HEK293T (cell line): ENCODE measurements at regions not wholly inside any gene's neighbourhood (a gene's known extent, or its start where the extent isn't known, plus 50 kb on each side); places are given as distances from the start of the nearest gene placed in this dataset.

ENCODE experiments used
- CTCF ChIA-PET: fragments of 350-600 bp; formaldehyde crosslinking; extraction: SDS; loops from one replicate; lab custom pipeline; 2021; ENCODE audit warnings: antibody characterized with exemption, inconsistent platforms; lab: Yijun Ruan, JAX
- POLR2A ChIA-PET: fragments of 350-600 bp; formaldehyde crosslinking; extraction: SDS; loops from one replicate; lab custom pipeline; 2020; ENCODE audit warnings: antibody characterized with exemption, inconsistent platforms; lab: Yijun Ruan, JAX
- DNase-seq: peaks from one replicate; pipeline ENCODE4 v3.0.0; 2012; ENCODE audit warnings: mixed read lengths; ENCODE audit errors: extremely low spot score
- ARNT ChIP-seq: fragments of 450-650 bp; IDR thresholded peaks from 2 replicates; pipeline ENCODE4 v1.6.1; 2017; ENCODE audit warnings: mild to moderate bottlenecking
- BHLHE40 ChIP-seq: fragments of 450-650 bp; IDR thresholded peaks from 2 replicates; pipeline ENCODE4 v1.6.1; 2016; ENCODE audit warnings: mild to moderate bottlenecking, moderate library complexity, borderline replicate concordance
- CTBP1 ChIP-seq: fragments of 450-650 bp; IDR thresholded peaks from 2 replicates; pipeline ENCODE4 v1.6.1; 2016; ENCODE audit warnings: borderline replicate concordance
- ELF4 ChIP-seq: fragments of 450-650 bp; IDR thresholded peaks from 2 replicates; pipeline ENCODE4 v1.6.1; 2017; ENCODE audit warnings: antibody characterized with exemption
- FOXA1 ChIP-seq: fragments of 450-650 bp; IDR thresholded peaks from 2 replicates; pipeline ENCODE4 v1.6.1; 2016; ENCODE audit warnings: mild to moderate bottlenecking
- FOXK2 ChIP-seq: fragments of 450-650 bp; IDR thresholded peaks from 2 replicates; pipeline ENCODE4 v1.6.1; 2016; ENCODE audit warnings: mild to moderate bottlenecking
- FOXM1 ChIP-seq: fragments of 450-650 bp; IDR thresholded peaks from 2 replicates; pipeline ENCODE4 v1.6.1; 2017; ENCODE audit warnings: mild to moderate bottlenecking, borderline replicate concordance
- HDGF ChIP-seq: fragments of 450-650 bp; IDR thresholded peaks from 2 replicates; pipeline ENCODE4 v1.6.1; 2017; ENCODE audit warnings: antibody characterized with exemption, borderline replicate concordance
- L3MBTL2 ChIP-seq: fragments of 450-650 bp; conservative IDR thresholded peaks from 2 replicates; pipeline ENCODE4 v1.6.1; 2016; ENCODE audit warnings: mild to moderate bottlenecking
- LEF1 ChIP-seq: fragments of 450-650 bp; IDR thresholded peaks from 2 replicates; pipeline ENCODE4 v1.6.1; 2017; ENCODE audit warnings: mild to moderate bottlenecking, borderline replicate concordance
- NFRKB ChIP-seq: fragments of 450-650 bp; IDR thresholded peaks from 2 replicates; pipeline ENCODE4 v1.6.1; 2016; ENCODE audit warnings: mild to moderate bottlenecking, moderate library complexity
- PKNOX1 ChIP-seq: fragments of 450-650 bp; IDR thresholded peaks from 2 replicates; pipeline ENCODE4 v1.6.1; 2016
- SP1 ChIP-seq: fragments of 450-650 bp; IDR thresholded peaks from 2 replicates; pipeline ENCODE4 v1.6.1; 2017
- SUZ12 ChIP-seq: fragments of 450-650 bp; IDR thresholded peaks from 2 replicates; pipeline ENCODE4 v1.6.1; 2016; ENCODE audit warnings: mild to moderate bottlenecking
- TARDBP ChIP-seq: fragments of 450-650 bp; IDR thresholded peaks from 2 replicates; pipeline ENCODE4 v1.6.1; 2016
- ZNF384 ChIP-seq: fragments of 450-650 bp; IDR thresholded peaks from 2 replicates; pipeline ENCODE4 v1.6.1; 2016

GRCh38 chr3:135528413-135529015, 437.0 kb upstream of the PPP2R3A start:
- POLR2A ChIA-PET, result no interaction called here
- TF ChIP-seq HDGF (no peak), ARNT (no peak)
- CTCF ChIA-PET, result interaction anchor here (1.6 kb wide), 1 partner anchor 9 kb away, joined by 4 read pairs; no protein-coding TSS in a partner anchor
- DNase-seq, result no peak

GRCh38 chr3:135532021-135532420, 433.5 kb upstream of the PPP2R3A start:
- ChIA-PET POLR2A (no interaction called here), CTCF (no interaction called here)
- no peak for TF ChIP-seq LEF1
- no peak for TF ChIP-seq PKNOX1
- TF ChIP-seq HDGF, result no peak
- TF ChIP-seq SP1, result no peak
- no peak for TF ChIP-seq FOXK2
- no peak for TF ChIP-seq TARDBP
- TF ChIP-seq ARNT, result no peak
- no peak for TF ChIP-seq SUZ12
- no peak for TF ChIP-seq NFRKB
- TF ChIP-seq ZNF384, result no peak
- TF ChIP-seq L3MBTL2, result no peak
- TF ChIP-seq CTBP1, result no peak
- TF ChIP-seq BHLHE40, result no peak
- DNase-seq, result no peak

- ChIA-PET CTCF (no interaction called here), POLR2A (no interaction called here)
- no peak for DNase-seq
- TF ChIP-seq FOXA1, result no peak
- TF ChIP-seq ZNF384, result no peak
- TF ChIP-seq CTBP1, result no peak
These were observed 427.4 kb upstream of the PPP2R3A start for GRCh38 chr3:135538123-135538522.

- POLR2A ChIA-PET, result no interaction called here
- TF ChIP-seq FOXK2 (no peak), L3MBTL2 (no peak), BHLHE40 (no peak), ZNF384 (no peak), ARNT (no peak), PKNOX1 (no peak), HDGF (no peak), FOXA1 (no peak), CTBP1 (no peak), LEF1 (no peak), TARDBP (no peak), ELF4 (no peak), NFRKB (no peak), FOXM1 (no peak), SP1 (no peak), SUZ12 (no peak)
- no peak for DNase-seq
- CTCF ChIA-PET, result no interaction called here
These were observed 426.2 kb upstream of the PPP2R3A start for GRCh38 chr3:135539351-135539750.

- no peak for TF ChIP-seq ZNF384
- no peak for TF ChIP-seq SUZ12
- no peak for TF ChIP-seq PKNOX1
- no peak for TF ChIP-seq SP1
- no peak for TF ChIP-seq L3MBTL2
- no peak for TF ChIP-seq BHLHE40
- no peak for TF ChIP-seq FOXM1
- TF ChIP-seq HDGF, result no peak
- TF ChIP-seq TARDBP, result no peak
- no peak for TF ChIP-seq ARNT
- TF ChIP-seq CTBP1, result no peak
- no peak for TF ChIP-seq NFRKB
- TF ChIP-seq FOXK2, result no peak
- no peak for TF ChIP-seq LEF1
- TF ChIP-seq FOXA1, result no peak
- TF ChIP-seq ELF4, result no peak
- ChIA-PET CTCF (no interaction called here), POLR2A (no interaction called here)
- no peak for DNase-seq
These were observed 425.7 kb upstream of the PPP2R3A start for GRCh38 chr3:135539854-135540253.

GRCh38 chr3:135549928-135550494, 415.5 kb upstream of the PPP2R3A start:
- CTCF ChIA-PET, result no interaction called here
- no peak for TF ChIP-seq L3MBTL2
- TF ChIP-seq FOXK2, result no peak
- no peak for TF ChIP-seq ELF4
- TF ChIP-seq FOXA1, result no peak
- no peak for TF ChIP-seq SP1
- no peak for TF ChIP-seq CTBP1
- TF ChIP-seq HDGF, result no peak
- TF ChIP-seq TARDBP, result no peak
- TF ChIP-seq ZNF384, result no peak
- no peak for TF ChIP-seq NFRKB
- TF ChIP-seq LEF1, result no peak
- no peak for TF ChIP-seq FOXM1
- no peak for TF ChIP-seq BHLHE40
- TF ChIP-seq SUZ12, result no peak
- no peak for DNase-seq
- POLR2A ChIA-PET, result no interaction called here
